ENCODE measurements at regions not wholly inside any gene's neighbourhood (a gene's known extent, or its start where the extent isn't known, plus 50 kb on each side); places are given as distances from the start of the nearest gene placed in this dataset.

DNA sequence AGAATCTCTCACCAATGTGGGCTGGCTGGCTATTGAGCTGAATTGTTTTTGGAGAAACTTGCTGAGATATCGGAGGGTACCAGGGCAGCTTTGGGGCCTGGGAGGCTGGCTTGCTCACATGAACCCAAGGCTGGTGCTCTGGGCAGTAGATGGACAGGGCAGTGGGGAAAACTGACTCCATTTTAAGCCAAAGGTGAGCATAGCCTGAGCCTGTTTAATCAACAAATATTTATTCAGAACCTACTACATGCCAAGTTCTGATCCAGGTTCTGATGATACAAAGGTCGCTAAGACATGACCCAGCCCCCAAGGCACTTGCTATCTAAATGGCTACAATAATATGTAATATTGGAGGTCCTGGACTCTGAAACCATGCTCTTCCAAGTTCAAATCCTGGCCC lies 86.6 kb downstream of the BUB3 start:
- TF ChIP-seq GATA2 (IDR thresholded peaks at IDR 0.05; ENCODE audit: low read depth, low read length) = no peak
- TF ChIP-seq GATA3 (IDR thresholded peaks at IDR 0.05; ENCODE audit: low read depth, low read length) = no peak
